Mucosa of rectum (tissue), 2 donors: ENCODE measurements at regions not wholly inside any gene's neighbourhood (a gene's known extent, or its start where the extent isn't known, plus 50 kb on each side); places are given as distances from the start of the nearest gene placed in this dataset.

Experiments used
- H3K27ac ChIP-seq, 2 donors: one replicate each; pipeline ENCODE4 v1.7.0; 2013; ENCODE audit warnings: inconsistent platforms in 2 of 2, low read depth in 2 of 2, low read length in 2 of 2
- H3K27me3 ChIP-seq, 2 donors: one replicate each; pipeline ENCODE4 v1.7.0; 2013; ENCODE audit warnings: low read length in 2 of 2; ENCODE audit not compliant: control insufficient read depth in 2 of 2, insufficient read depth in 2 of 2
- H3K36me3 ChIP-seq, 2 donors: one replicate each; pipeline ENCODE4 v1.7.0; 2013; ENCODE audit warnings: low read length in 2 of 2; ENCODE audit not compliant: control insufficient read depth in 2 of 2, insufficient read depth in 2 of 2
- H3K4me1 ChIP-seq, 2 donors: one replicate each; pipeline ENCODE4 v1.7.0; 2013; ENCODE audit warnings: low read length in 2 of 2, mild to moderate bottlenecking in 1 of 2; ENCODE audit not compliant: control insufficient read depth in 2 of 2, insufficient read depth in 2 of 2
- H3K4me3 ChIP-seq, 2 donors: one replicate each; pipeline ENCODE4 v1.7.0; 2013; ENCODE audit warnings: low read length in 2 of 2
- H3K9ac ChIP-seq, 2 donors: one replicate each; pipeline ENCODE4 v1.7.0; 2013; ENCODE audit warnings: low read length in 2 of 2, low read depth in 1 of 2, mild to moderate bottlenecking in 1 of 2
- H3K9me3 ChIP-seq, 2 donors: one replicate each; pipeline ENCODE4 v1.7.0; 2013; ENCODE audit warnings: low read length in 2 of 2; ENCODE audit not compliant: control insufficient read depth in 2 of 2
- donor health status: healthy.
- donor health status: Normal muscosa, but diverticular disease.

DNA sequence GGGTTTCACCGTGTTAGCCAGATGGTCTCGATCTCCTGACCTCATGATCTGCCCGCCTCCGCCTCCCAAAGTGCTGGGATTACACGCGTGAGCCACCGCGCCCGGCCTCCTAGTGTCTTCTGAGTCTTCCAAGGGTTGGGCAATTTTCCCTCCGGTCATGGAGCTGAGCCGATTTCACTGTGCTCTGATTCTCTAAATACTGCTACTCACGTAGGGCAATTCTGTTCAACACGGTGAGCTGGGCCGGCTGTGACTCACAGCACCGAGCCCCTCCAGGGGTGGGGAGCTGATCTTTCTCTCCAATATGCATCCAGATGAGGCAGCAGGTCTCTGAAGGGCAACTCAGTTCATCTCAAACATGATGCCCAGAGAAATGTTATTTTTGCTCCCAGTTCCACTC is 71.6 kb upstream of the CD93 start:
- no peaks in the 10 kb centered on the region for H3K27me3 ChIP-seq
- no peak overlapping the region for H3K27ac ChIP-seq
- no peak overlapping the region for H3K4me3 ChIP-seq
- H3K9ac ChIP-seq: no peak overlapping the region
- no peaks in the 10 kb centered on the region for H3K36me3 ChIP-seq
- H3K9me3 ChIP-seq: no peaks in the 10 kb centered on the region
- peaks cover 23 to 27% of the 10 kb centered on the region in 2 donors for H3K4me1 ChIP-seq

DNA sequence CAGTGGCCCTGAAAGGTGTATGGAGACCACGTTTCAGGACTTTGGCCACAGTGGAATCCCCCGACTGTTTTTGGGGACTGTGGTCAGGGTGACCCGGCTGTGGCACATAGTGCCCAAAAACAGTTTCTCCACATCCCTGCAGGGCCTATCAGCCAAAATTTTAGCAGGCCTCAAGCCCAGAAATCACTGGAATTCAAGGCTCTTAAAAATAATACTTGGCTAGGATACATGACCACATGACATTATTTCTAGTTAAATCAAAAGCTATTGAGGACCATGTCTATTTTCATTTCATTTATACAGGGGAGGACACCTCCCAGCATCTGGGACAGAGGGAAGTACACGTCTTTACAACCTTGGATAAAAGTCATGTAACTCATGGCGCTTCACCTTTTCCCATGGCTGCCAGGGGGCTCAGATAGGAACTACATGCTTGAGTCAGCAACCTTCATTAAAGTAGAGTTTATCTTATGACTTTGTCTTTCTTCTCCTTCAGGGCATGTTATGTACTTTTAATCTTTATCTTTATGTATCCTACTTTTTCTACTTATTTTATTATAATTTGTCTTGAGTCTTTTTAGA is 70.8 kb upstream of the CD93 start:
- Histone ChIP-seq H3K4me3 (no peak overlapping the region), H3K4me1 (peaks cover 18 to 24% of the 10 kb centered on the region in 2 donors), H3K27ac (no peak overlapping the region), H3K9me3 (no peaks in the 10 kb centered on the region), H3K36me3 (no peaks in the 10 kb centered on the region), H3K27me3 (no peaks in the 10 kb centered on the region), H3K9ac (no peak overlapping the region)

DNA sequence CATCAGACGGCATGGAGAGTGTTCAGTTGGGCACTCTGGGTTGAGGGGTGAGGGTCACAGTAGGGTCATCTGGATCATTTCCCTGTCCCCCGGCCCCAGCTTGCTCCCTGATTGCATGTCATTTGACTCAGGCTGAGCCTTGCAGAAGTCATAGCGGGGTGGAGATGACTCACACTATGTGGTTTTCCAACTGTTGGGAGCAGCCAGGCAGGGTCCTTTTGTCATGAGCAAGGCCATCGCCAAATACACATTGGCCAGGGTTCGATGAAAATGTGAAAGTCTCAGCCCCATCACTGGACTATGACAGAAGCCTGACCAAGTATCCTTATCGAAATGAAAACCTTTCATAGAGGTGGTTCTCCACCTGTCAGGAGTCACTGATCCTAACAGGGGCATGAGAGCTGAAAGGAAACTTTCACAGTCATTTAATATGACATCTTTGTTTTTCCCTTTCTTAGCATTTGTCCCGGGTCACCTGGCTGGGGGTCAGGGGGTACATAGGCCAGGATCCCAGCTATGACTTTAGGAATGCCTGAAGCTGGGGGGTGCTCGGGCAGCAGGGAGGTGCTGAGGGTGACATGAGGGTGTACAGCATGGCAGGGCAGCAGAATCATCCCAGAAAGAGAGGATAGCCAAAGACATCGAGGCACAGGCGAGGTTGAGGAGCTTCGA is 70.2 kb upstream of the CD93 start:
- no peaks in the 10 kb centered on the region for H3K36me3 ChIP-seq
- no peaks in the 10 kb centered on the region for H3K27me3 ChIP-seq
- no peak overlapping the region for H3K4me3 ChIP-seq
- no peak overlapping the region for H3K9ac ChIP-seq
- no peaks in the 10 kb centered on the region for H3K9me3 ChIP-seq
- peaks cover 13 to 21% of the 10 kb centered on the region in 2 donors for H3K4me1 ChIP-seq
- peak overlapping the region in 1 of 2 donors; percentile 10 for H3K27ac ChIP-seq

DNA sequence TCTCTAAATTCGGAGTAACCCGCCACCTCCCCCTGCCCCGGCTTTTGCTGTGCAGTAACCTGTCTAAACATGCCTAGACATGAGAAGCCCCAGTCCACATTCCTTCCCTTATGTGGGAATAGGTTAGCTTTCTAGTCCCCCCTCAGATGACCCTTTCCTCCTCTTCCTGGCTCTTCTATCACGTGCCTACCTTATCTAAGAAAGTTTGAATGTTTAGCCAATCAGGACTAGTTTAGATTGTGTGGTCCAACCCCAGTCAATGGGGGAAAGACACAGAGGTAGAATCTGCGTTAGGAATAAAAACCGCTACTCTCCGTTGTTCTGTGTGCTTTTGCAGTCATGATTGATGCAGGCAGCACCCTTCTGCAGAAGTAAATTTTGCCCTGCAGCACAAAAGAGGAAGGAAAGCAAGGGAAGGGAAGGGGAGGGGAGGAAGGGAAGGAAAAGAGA is 69.0 kb upstream of the CD93 start:
- Histone ChIP-seq H3K27me3 (no peaks in the 10 kb centered on the region), H3K9ac (no peak overlapping the region), H3K27ac (no peak overlapping the region), H3K4me1 (peaks cover 5 to 15% of the 10 kb centered on the region in 2 donors), H3K36me3 (no peaks in the 10 kb centered on the region), H3K4me3 (no peak overlapping the region), H3K9me3 (no peaks in the 10 kb centered on the region)

DNA sequence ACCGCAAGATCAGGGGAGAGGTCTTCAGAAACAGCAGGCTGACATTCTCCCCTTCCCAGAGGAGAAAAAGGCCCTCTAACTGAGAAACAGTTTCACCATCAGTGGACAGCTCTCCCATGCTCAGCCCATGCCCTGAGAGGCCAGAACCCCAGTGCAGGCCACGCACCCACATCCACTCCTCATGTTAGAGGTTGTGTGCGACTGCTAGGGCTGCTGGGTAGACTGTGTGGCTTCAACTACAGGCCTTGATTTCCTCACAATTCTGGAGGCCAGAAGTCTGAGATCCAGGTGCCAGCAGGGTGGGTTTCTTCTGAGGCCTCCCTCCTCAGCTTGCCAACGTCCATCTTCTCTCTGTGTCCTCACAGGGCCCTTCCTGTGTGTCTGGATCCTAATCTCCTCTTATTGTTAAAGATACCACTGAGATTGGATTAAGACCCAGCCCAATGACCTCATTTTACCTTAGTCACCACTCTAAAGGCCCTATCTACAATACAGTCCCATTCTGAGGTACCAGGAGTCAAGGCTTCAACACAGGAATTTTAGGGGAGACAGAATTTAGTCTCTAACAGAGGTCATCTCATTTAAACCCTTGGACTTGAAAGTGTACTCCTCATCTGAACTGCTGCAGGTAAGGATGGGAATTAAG is 67.7 kb upstream of the CD93 start:
- Histone ChIP-seq H3K27ac (no peak overlapping the region), H3K9me3 (no peaks in the 10 kb centered on the region), H3K4me1 (peaks cover 0 to 4% of the 10 kb centered on the region in 2 donors), H3K36me3 (no peaks in the 10 kb centered on the region), H3K9ac (no peak overlapping the region), H3K27me3 (no peaks in the 10 kb centered on the region), H3K4me3 (no peak overlapping the region)

DNA sequence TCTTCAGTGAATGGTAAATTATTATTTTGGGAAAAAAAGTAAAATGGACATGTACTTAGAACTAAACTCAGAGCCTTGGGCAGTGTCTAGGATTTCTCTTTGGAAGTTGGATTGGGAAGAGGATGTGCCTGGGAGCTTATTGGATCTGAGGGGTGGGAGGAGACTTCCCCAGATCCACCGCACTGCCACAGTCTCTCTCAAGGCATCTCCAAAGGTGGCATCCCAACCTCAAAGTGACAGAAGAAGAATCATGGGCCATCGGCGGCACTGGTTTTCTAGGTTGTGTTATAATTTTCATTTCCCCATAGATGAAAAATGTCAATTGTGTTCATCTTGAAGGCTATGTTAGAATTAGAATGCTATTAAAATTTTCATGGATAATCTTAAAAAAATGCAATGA is 66.8 kb upstream of the CD93 start:
- peaks cover 0 to 10% of the 10 kb centered on the region in 2 donors for H3K4me1 ChIP-seq
- H3K27ac ChIP-seq: no peak overlapping the region
- no peaks in the 10 kb centered on the region for H3K9me3 ChIP-seq
- H3K9ac ChIP-seq: no peak overlapping the region
- no peaks in the 10 kb centered on the region for H3K36me3 ChIP-seq
- no peak overlapping the region for H3K4me3 ChIP-seq
- no peaks in the 10 kb centered on the region for H3K27me3 ChIP-seq

DNA sequence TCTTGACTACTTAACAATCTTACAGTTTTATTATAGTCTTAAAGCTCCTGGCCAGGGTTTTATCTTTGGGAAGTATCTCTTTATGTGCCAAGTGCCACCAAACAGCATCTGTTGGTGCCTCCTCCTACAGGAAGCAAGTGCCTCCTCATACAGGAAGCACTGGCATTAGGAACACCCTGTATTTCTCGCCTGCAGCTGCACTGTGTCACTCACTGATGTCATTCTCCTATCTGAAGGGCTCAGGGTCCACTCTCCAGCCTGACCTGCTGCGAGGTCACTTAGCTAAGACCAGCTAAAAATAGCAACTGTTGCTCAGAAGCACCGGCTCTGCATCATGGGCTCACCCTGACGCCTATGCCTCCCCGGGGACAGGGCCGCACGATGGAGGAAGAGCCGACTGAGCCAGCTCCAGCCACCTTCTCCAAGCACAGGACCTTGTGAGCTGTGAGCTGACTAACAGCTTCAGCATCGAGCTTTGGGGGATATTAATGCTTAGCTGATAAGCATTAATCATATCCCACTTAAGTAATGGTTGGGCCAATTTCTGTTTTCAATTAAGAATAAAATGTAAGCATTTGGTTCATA is 66.3 kb upstream of the CD93 start:
- H3K36me3 ChIP-seq: no peaks in the 10 kb centered on the region
- peaks cover 0 to 11% of the 10 kb centered on the region in 2 donors for H3K4me1 ChIP-seq
- no peaks in the 10 kb centered on the region for H3K27me3 ChIP-seq
- no peak overlapping the region for H3K9ac ChIP-seq
- H3K27ac ChIP-seq: peak overlapping the region in 1 of 2 donors; percentile 45
- H3K4me3 ChIP-seq: no peak overlapping the region
- no peaks in the 10 kb centered on the region for H3K9me3 ChIP-seq

DNA sequence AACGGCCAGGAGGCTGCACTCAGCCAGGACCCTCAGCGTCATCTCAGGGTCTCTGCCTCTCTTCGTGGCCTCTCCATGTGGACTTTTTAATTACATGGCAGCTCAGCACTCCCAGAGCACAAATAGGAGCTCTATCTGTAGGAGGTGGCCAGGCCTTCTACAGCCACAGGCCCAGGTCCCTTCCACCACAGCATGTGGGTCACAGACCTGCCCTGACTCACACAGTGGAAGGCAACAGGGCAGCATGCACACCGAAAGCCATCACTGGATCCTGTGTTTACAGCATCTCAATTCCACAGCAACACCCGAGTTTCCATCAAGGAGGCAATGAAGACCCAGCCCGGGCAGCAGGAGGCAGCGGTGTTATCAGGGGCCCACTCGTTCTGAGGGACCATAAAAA is 65.8 kb upstream of the CD93 start:
- Histone ChIP-seq H3K27me3 (no peaks in the 10 kb centered on the region), H3K9me3 (no peaks in the 10 kb centered on the region), H3K27ac (peak overlapping the region in 1 of 2 donors; percentile 45), H3K36me3 (no peaks in the 10 kb centered on the region), H3K4me1 (peaks cover 0 to 11% of the 10 kb centered on the region in 2 donors), H3K4me3 (no peak overlapping the region), H3K9ac (no peak overlapping the region)

DNA sequence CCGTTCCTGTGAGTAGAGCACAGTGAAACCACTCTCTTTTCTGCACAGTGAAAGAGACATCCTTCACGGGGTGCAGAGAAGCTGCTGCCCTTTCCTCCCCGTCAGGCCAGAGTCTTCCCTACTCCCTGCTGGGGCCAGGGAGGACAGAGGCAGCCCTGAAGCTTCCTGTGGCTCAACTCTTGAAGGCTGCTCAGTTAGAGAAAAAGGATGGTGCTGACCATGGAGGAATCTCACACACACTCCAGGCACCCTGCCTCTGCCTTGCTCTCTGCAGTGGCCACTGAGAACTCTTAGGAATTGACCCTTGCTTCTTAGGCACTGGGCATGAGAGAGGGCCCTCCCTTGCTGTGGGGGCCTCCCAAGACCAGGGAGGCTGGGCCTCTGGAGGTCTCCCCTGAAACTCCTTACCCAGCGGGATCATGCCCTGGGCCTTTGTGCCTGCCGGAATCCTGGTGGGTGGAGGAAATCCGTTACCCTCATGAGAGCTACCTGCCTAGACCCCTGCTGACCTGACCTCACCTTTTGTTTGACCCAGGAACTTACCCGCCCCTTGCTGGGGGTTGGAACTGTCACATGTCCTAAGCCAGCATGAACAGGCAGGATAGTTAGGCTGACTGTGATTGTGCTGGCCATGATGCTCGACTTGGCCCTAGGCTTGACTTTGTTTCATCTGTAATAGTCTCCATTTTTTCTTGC is 65.0 kb upstream of the CD93 start:
- H3K9me3 ChIP-seq: no peaks in the 10 kb centered on the region
- no peak overlapping the region for H3K4me3 ChIP-seq
- H3K27ac ChIP-seq: no peak overlapping the region
- H3K9ac ChIP-seq: no peak overlapping the region
- peaks cover 0 to 11% of the 10 kb centered on the region in 2 donors for H3K4me1 ChIP-seq
- H3K36me3 ChIP-seq: no peaks in the 10 kb centered on the region
- no peaks in the 10 kb centered on the region for H3K27me3 ChIP-seq
